A549 (cell line): ENCODE measurements at regions not wholly inside any gene's neighbourhood (a gene's known extent, or its start where the extent isn't known, plus 50 kb on each side); places are given as distances from the start of the nearest gene placed in this dataset.
"Not testable (repeated sequence)": the region's sequence is repeated elsewhere in the genome, so short reads cannot be mapped to it uniquely, and the experiment has no call there.

Source experiments
- ATAC-seq, 2 experiments: fragments of 200-7000 bp in 1 of 2; fragments of >200 bp in 1 of 2; cut with Nextera tagmentation in 1 of 2; cut with Tn5 transposase in 1 of 2; 3 replicates each; pipeline versions ENCODE4 v1.8.0 to v1.9.1; 2018 to 2020; ENCODE audit warnings: mild to moderate bottlenecking in 1 of 2, moderate library complexity in 1 of 2
- CTCF ChIA-PET: fragments of 300-600 bp; sonication (Branson Sonifier 250); formaldehyde crosslinking; extraction: SDS; loops from one replicate; lab custom pipeline; 2021; ENCODE audit warnings: antibody characterized with exemption, inconsistent platforms; lab: Yijun Ruan, JAX
- POLR2A ChIA-PET: fragments of 350-600 bp; formaldehyde crosslinking; extraction: SDS; loops from one replicate; lab custom pipeline; 2021; ENCODE audit warnings: antibody characterized with exemption, inconsistent platforms; lab: Yijun Ruan, JAX
- DNase-seq, 2 experiments: peaks; one replicate each; pipeline versions ENCODE4 v3.0.0 to v3.0.0-alpha.2; 2011 to 2016; ENCODE audit warnings: low read depth in 1 of 2, low spot score in 1 of 2
- FAIRE-seq: peaks from 2 replicates; lab custom pipeline; 2011; peaks lifted over from hg19 to GRCh38; lab: Jason Lieb, UNC
- H3K27ac ChIP-seq, 2 experiments: fragments of >200 bp; sonication (Bioruptor Twin); formaldehyde crosslinking; 3 replicates each; pipeline ENCODE4 v1.5.1; 2016 to 2017
- H3K4me1 ChIP-seq: fragments of >200 bp; sonication (Bioruptor Twin); formaldehyde crosslinking; 3 replicates; pipeline ENCODE4 v1.6.1; 2016
- H3K4me2 ChIP-seq: fragments of >200 bp; sonication (Bioruptor Twin); formaldehyde crosslinking; 3 replicates; pipeline ENCODE4 v1.6.1; 2016
- H3K4me3 ChIP-seq: fragments of >200 bp; sonication (Bioruptor Twin); formaldehyde crosslinking; 3 replicates; pipeline ENCODE4 v1.5.1; 2016
- H3K9me3 ChIP-seq: fragments of >200 bp; sonication (Bioruptor Twin); formaldehyde crosslinking; 3 replicates; pipeline ENCODE4 v1.6.1; 2016
- BHLHE40 ChIP-seq: IDR thresholded peaks from 2 replicates; pipeline ENCODE4 v1.6.1; 2012; ENCODE audit warnings: low read depth, low read length, inconsistent platforms
- CBX2 ChIP-seq: fragments of 200-600 bp; sonication (generic); IDR thresholded peaks from 2 replicates; pipeline ENCODE4 v1.6.1; 2016; ENCODE audit warnings: low read depth, mild to moderate bottlenecking, borderline replicate concordance
- CBX8 ChIP-seq: fragments of 200-600 bp; sonication (generic); IDR thresholded peaks from 2 replicates; pipeline ENCODE4 v1.6.1; 2016
- CEBPB ChIP-seq, 2 experiments: fragments of >200 bp in 1 of 2; sonication (Bioruptor Twin) in 1 of 2; formaldehyde crosslinking in 1 of 2; IDR thresholded peaks; 2 replicates each; pipeline ENCODE4 v1.6.1; 2012 to 2016
- FOSB ChIP-seq: fragments of 250-450 bp; sonication (Bioruptor Pico); IDR thresholded peaks from 2 replicates; pipeline ENCODE4 v1.5.0; 2020; ENCODE audit warnings: mild to moderate bottlenecking, moderate library complexity
- FOSL2 ChIP-seq, 2 experiments: fragments of 450-650 bp in 1 of 2; fragments of >200 bp in 1 of 2; sonication (Bioruptor Twin) in 1 of 2; formaldehyde crosslinking; IDR thresholded peaks; 2 replicates each; pipeline versions ENCODE4 v1.5.0 to v1.6.1; 2016 to 2020; ENCODE audit warnings: mild to moderate bottlenecking in 1 of 2, moderate library complexity in 1 of 2
- FOXS1 ChIP-seq: fragments of 250-450 bp; sonication (Bioruptor Pico); IDR thresholded peaks from 2 replicates; pipeline ENCODE4 v1.5.0; 2020; ENCODE audit warnings: mild to moderate bottlenecking, moderate library complexity
- HES2 ChIP-seq: fragments of >200 bp; sonication (Bioruptor Twin); formaldehyde crosslinking; IDR thresholded peaks from 2 replicates; pipeline ENCODE4 v1.6.1; 2016
- HEYL ChIP-seq: fragments of 250-450 bp; sonication (Bioruptor Pico); IDR thresholded peaks from 2 replicates; pipeline ENCODE4 v1.8.0; 2021; ENCODE audit warnings: mild to moderate bottlenecking, moderate library complexity
- HMGXB4 ChIP-seq: fragments of 250-450 bp; sonication (Bioruptor Pico); IDR thresholded peaks from 2 replicates; pipeline ENCODE4 v1.5.0; 2021; ENCODE audit warnings: mild to moderate bottlenecking, moderate library complexity, borderline replicate concordance
- HOXA7 ChIP-seq: fragments of 250-450 bp; sonication (Bioruptor Pico); IDR thresholded peaks from 2 replicates; pipeline ENCODE4 v1.5.0; 2020; ENCODE audit warnings: mild to moderate bottlenecking, moderate library complexity
- KDM1A ChIP-seq: fragments of 200-600 bp; sonication (generic); IDR thresholded peaks from 2 replicates; pipeline ENCODE4 v1.6.1; 2016; ENCODE audit warnings: low read depth, mild to moderate bottlenecking
- MAZ ChIP-seq: fragments of 150-350 bp; IDR thresholded peaks from 2 replicates; pipeline ENCODE4 v1.6.1; 2014; ENCODE audit warnings: antibody characterized with exemption, low read depth, low read length, borderline replicate concordance
- MYC ChIP-seq: IDR thresholded peaks from 2 replicates; pipeline ENCODE4 v1.6.1; 2012; ENCODE audit warnings: mild to moderate bottlenecking, inconsistent platforms, low read length, improper control_type of control experiment, borderline replicate concordance
- NFE2L2 ChIP-seq: fragments of 150-350 bp; conservative IDR thresholded peaks from 2 replicates; pipeline ENCODE4 v1.6.1; 2014; ENCODE audit warnings: low read length
- NPAS2 ChIP-seq: fragments of 250-450 bp; sonication (Bioruptor Pico); IDR thresholded peaks from 2 replicates; pipeline ENCODE4 v1.8.0; 2022; ENCODE audit warnings: mild to moderate bottlenecking, moderate library complexity, borderline replicate concordance
- NR3C1 ChIP-seq: fragments of >200 bp; sonication (Bioruptor Twin); formaldehyde crosslinking; IDR thresholded peaks from 3 replicates; pipeline ENCODE4 v1.6.1; 2017
- PHF8 ChIP-seq: fragments of 200-600 bp; sonication (generic); IDR thresholded peaks from 2 replicates; pipeline ENCODE4 v1.6.1; 2016; ENCODE audit warnings: low read depth, mild to moderate bottlenecking, antibody characterized with exemption, moderate library complexity, borderline replicate concordance
- POLR2AphosphoS2 ChIP-seq: conservative IDR thresholded peaks from 2 replicates; pipeline ENCODE4 v1.6.1; 2012; ENCODE audit warnings: low read length, improper control_type of control experiment, inconsistent platforms
- RARB ChIP-seq: fragments of 250-450 bp; sonication (Bioruptor Pico); IDR thresholded peaks from 2 replicates; pipeline ENCODE4 v1.8.0; 2021; ENCODE audit warnings: mild to moderate bottlenecking, moderate library complexity
- RCOR1 ChIP-seq: fragments of 150-350 bp; IDR thresholded peaks from 2 replicates; pipeline ENCODE4 v1.6.1; 2014; ENCODE audit warnings: antibody characterized with exemption, low read length, low read depth
- SMC3 ChIP-seq: fragments of >200 bp; sonication (Bioruptor Twin); formaldehyde crosslinking; IDR thresholded peaks from 3 replicates; pipeline ENCODE4 v1.6.1; 2018; ENCODE audit warnings: inconsistent platforms
- SREBF2 ChIP-seq: fragments of 450-650 bp; IDR thresholded peaks from 2 replicates; pipeline ENCODE4 v1.6.1; 2014; ENCODE audit warnings: mild to moderate bottlenecking, moderate library complexity
- TFCP2L1 ChIP-seq: fragments of 250-450 bp; sonication (Bioruptor Pico); IDR thresholded peaks from 2 replicates; pipeline ENCODE4 v1.5.0; 2021; ENCODE audit warnings: mild to moderate bottlenecking
- ZSCAN20 ChIP-seq: fragments of 250-450 bp; sonication (Bioruptor Pico); IDR thresholded peaks from 2 replicates; pipeline ENCODE4 v1.8.0; 2022; ENCODE audit warnings: mild to moderate bottlenecking, moderate library complexity
- WGBS: methylation state at CpG from one replicate; pipeline ENCODE4 v1.1.6; 2017; ENCODE audit errors: missing lambda C conversion rate; 5-methylcytosine and 5-hydroxymethylcytosine counted together
- TF ChIP-seq, protein P1 (sequence below): fragments of 450-650 bp; IDR thresholded peaks from 2 replicates; pipeline ENCODE4 v1.6.1; 2014; ENCODE audit warnings: antibody characterized with exemption

- ChIA-PET CTCF (no interaction called here), POLR2A (no interaction called here)
- H3K4me1 ChIP-seq, result no peaks in the 10 kb centered on the region
- H3K4me3 ChIP-seq, result no peak overlapping the region
- no peak overlapping the region for H3K4me2 ChIP-seq
- TF ChIP-seq RCOR1, result no peak
- TF ChIP-seq HMGXB4 (CRISPR knock-in tag), result no peak
- TF ChIP-seq NR3C1, result no peak
- no peak for TF ChIP-seq FOSL2 (IDR thresholded peaks at IDR 0.05)
- TF ChIP-seq FOSL2 (CRISPR knock-in tag; IDR thresholded peaks at IDR 0.05), result no peak
- TF ChIP-seq BHLHE40, result no peak
- TF ChIP-seq CBX2, result no peak
- TF ChIP-seq HES2, result no peak
- no peak for TF ChIP-seq HOXA7 (CRISPR knock-in tag)
- no peak for DNase-seq
- no peak for FAIRE-seq
- H3K9me3 ChIP-seq, result no peaks in the 10 kb centered on the region
- no peak for ATAC-seq
- no peak overlapping the region for H3K27ac ChIP-seq
Observed at GRCh38 chr7:91722831-91723230, 157.7 kb downstream of the MTERF1 start.

DNA sequence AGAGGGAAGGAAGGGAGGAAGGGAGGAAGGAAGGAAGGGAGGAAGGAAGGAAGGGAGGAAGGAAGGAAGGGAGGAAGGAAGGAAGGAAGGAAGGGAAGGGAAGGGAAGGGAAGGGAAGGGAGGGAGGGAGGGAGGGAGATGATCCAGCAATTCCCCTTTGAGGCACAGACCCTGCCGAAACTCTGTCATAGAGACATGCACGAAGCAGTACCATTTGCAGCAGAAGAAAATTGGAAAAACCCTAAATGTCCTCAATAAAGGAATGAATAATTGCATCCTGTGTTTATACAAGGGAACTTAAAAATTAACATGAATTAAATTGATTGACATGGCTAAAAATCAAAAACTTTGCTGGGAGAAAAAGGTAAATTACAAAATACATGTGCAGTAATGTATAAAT, 151.5 kb downstream of the MTERF1 start:
- 46% methylated on average over 2 of the region's 2 CpGs for WGBS
- H3K4me3 ChIP-seq, H3K27ac ChIP-seq, FAIRE-seq, POLR2A ChIA-PET, DNase-seq, H3K4me1 ChIP-seq, H3K9me3 ChIP-seq, H3K4me2 ChIP-seq, ATAC-seq: not testable (repeated sequence)
- CTCF ChIA-PET, result interaction anchor here (1.8 kb wide), 1 partner anchor 76 kb away, joined by 3 read pairs; no protein-coding TSS in a partner anchor

GRCh38 chr7:91731976-91732375, 148.5 kb downstream of the MTERF1 start:
- ATAC-seq, result no peak
- POLR2A ChIA-PET, result no interaction called here

GRCh38 chr7:91749418-91749817, 131.1 kb downstream of the MTERF1 start:
- H3K4me2 ChIP-seq, result no peak overlapping the region
- H3K4me3 ChIP-seq, result no peak overlapping the region
- no peak overlapping the region for H3K27ac ChIP-seq
- FAIRE-seq (no peak), DNase-seq (no peak), ATAC-seq (no peak)
- no peaks in the 10 kb centered on the region for H3K4me1 ChIP-seq
- 14% methylated on average over 3 of the region's 3 CpGs for WGBS
- ChIA-PET POLR2A (no interaction called here), CTCF (no interaction called here)
- TF ChIP-seq TFCP2L1 (no peak), FOXS1 (no peak), KDM1A (no peak), HEYL (no peak), NPAS2 (no peak)
- H3K9me3 ChIP-seq, result no peaks in the 10 kb centered on the region

More at GRCh38 chr7:91731976-91732375, 148.5 kb downstream of the MTERF1 start:
- H3K4me1 ChIP-seq, result no peaks in the 10 kb centered on the region
- no peaks in the 10 kb centered on the region; the same call in 2 of the 3 replicates for H3K9me3 ChIP-seq
- DNase-seq (no peak), FAIRE-seq (no peak)
- 5% methylated on average over 5 of the region's 5 CpGs for WGBS
- no peak overlapping the region for H3K27ac ChIP-seq
- CTCF ChIA-PET, result interaction anchor here (0.9 kb wide), 1 partner anchor 52 kb away, joined by 3 read pairs; no protein-coding TSS in a partner anchor
- TF ChIP-seq NFE2L2, result no peak
- no peak for TF ChIP-seq HEYL
- no peak for TF ChIP-seq FOSB (CRISPR knock-in tag)
- H3K4me2 ChIP-seq, result no peak overlapping the region
- H3K4me3 ChIP-seq, result no peak overlapping the region

DNA sequence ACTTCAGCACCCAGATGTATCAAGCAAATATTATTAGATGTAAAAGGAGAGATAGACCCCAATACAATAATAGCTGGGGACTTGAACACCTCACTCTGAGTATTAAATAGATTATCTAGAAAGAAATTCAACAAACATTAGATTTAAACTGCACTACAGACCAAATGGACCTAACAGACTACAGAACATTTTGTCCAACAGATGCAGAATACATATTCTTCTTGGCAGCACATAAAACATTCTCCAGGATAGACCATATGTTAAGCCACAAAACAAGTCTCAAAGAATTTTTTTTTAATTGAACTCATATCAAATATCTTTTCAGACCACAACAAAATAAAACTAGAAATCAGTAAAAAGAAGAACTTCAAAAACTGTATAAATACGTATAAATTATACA, 130.4 kb downstream of the MTERF1 start:
- ChIA-PET CTCF (no interaction called here), POLR2A (interaction anchor here (0.7 kb wide), 1 partner anchor 428 kb away, joined by 8 read pairs; no protein-coding TSS in a partner anchor)
- Histone ChIP-seq H3K9me3 (no peaks in the 10 kb centered on the region), H3K4me3 (no peak overlapping the region), H3K4me1 (no peaks in the 10 kb centered on the region), H3K4me2 (no peak overlapping the region), H3K27ac (no peak overlapping the region)
- DNase-seq (no peak), ATAC-seq (no peak), FAIRE-seq (no peak)
- TF ChIP-seq SMC3 (no peak), PHF8 (no peak), CBX8 (no peak), BHLHE40 (no peak), RARB (CRISPR knock-in tag) (no peak), POLR2AphosphoS2 (no peak), ZSCAN20 (CRISPR knock-in tag) (no peak), SREBF2 (no peak), FOSB (CRISPR knock-in tag) (no peak), MAZ (no peak), CEBPB (IDR thresholded peaks at IDR 0.05) (no peak), MYC (no peak), NPAS2 (no peak), FOSL2 (IDR thresholded peaks at IDR 0.05) (no peak), FOSL2 (CRISPR knock-in tag; IDR thresholded peaks at IDR 0.05) (no peak)
- TF ChIP-seq, protein P1, sequence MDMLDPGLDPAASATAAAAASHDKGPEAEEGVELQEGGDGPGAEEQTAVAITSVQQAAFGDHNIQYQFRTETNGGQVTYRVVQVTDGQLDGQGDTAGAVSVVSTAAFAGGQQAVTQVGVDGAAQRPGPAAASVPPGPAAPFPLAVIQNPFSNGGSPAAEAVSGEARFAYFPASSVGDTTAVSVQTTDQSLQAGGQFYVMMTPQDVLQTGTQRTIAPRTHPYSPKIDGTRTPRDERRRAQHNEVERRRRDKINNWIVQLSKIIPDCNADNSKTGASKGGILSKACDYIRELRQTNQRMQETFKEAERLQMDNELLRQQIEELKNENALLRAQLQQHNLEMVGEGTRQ, result no peak
- WGBS, result 93% methylated on average over 1 of the region's 1 CpG
